ENCODE measurements at regions not wholly inside any gene's neighbourhood (a gene's known extent, or its start where the extent isn't known, plus 50 kb on each side); places are given as distances from the start of the nearest gene placed in this dataset.
A peak's percentile ranks its signal among the peaks of the same experiment; 100 is the strongest.

DNA sequence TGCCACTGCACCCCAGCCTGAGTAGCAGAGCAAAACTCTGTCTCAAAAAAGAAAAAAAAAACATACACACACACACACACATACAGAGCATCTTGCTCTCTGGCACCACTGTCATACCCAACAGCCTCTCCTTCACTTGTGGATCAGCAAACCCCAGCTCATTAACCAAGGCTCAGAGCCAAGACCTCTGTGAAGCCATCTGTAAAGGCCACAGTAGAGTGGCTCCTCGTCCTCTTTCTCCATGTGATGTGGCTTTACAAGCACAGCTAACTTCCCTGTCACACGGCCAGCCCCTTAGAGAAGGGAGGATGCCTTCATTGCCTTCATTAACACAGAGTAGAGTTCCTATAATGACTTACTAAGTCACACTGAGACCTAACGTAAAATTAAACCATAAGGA is 62.7 kb upstream of the LSM14A start:
- DNase-seq (ENCODE audit: low read depth) = no peak

DNA sequence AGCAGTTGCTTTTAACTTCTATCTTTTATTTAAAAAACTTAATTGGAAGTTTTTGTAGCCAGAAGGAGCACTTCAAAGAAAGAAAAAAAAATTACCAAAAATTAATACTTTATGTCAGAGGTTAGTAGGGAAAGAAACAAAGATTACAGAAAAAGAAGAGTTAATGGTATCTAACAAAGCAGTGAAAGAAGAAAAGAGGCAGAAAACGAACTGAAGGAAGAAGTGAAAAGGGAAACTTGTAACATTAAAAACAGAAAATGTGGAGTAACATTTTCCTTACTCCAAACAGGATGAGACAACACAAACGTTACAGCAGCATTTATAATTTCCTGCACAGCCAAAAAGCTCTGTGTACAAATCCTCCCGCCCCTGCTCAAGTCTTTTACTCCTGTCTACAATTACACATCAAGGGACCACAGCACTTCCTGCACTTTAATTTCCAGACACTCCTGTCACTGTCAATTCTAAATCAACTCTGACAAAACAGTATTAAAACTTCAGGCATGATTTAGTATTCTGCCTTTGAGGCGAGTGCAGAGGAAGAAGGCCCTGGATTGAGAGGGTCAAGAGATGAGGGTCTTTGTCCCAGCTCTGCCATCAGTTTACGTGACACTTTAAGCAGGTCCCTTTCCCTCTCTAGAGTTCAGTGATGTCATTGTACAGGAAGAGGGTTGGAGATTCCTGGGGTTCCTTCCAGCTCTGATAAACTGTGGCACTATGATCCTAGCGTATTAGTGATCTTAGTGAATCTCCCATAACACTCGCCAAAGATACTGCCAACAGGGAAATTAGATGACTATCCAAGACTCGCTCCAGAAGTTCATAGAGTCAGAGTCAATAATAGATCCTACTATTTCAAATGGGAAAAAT is 53.2 kb upstream of the LSM14A start:
- DNase-seq (ENCODE audit: low read depth) = no peak

DNA sequence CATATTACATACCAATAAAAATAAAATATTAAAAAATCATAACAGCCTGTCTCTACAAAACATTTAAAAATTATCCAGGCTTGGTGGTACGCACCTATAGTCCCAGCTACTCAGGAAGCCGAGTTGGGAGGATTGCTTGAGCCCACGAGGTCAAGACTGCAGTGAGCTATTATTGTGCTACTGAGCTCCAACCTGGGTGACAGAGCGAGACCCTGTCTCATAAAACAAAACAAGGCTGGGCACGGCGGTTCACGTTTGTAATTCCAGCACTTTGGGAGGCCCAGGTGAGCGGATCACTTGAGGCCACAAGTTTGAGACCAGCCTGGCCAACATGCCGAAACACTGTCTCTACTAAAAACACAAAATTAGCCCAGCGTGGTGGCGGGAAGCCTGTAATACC is 52.2 kb upstream of the LSM14A start:
- no peak for DNase-seq (ENCODE audit: low read depth)

DNA sequence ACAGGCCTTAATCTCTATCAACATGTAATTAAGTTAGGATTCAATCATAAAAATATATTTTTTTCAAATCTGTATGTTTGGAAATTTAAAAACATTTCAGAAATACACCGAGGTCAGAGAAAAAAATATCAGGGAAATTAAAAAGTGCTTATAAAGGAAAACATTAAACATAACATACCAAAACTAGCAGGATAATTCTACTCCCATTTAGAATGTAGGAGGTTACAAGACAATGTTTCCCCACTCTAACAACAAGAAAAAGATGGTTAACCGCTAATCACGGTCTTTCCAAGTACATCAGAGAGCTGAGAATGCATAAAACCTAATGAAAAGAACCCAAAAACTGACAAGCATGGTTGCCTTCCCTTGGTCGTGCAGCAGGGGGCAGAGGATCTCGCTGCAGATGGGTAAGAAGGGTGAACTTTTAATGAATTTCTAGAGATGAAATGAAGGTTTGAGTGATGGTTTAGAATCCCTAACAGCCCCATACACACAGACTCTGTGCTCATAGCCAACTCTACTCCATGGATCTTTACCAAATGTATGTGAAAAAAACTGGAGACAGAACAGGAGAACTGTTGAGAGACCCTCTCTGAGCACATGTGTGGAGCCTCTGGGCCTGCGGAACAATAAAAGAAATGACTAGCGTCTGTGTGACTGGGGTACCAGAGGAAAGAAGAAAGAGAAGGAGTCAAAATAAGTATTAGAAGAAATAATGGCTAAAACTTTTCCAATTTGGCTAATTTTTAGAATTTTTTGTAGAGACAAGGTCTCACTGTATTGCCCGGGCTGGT is 51.3 kb upstream of the LSM14A start:
- peak; percentile 41 for DNase-seq (ENCODE audit: low read depth)

All from LHCN-M2 (cell line).